H1 (cell line): ENCODE measurements at regions not wholly inside any gene's neighbourhood (a gene's known extent, or its start where the extent isn't known, plus 50 kb on each side); places are given as distances from the start of the nearest gene placed in this dataset.

Experiments
- CTCF ChIA-PET: fragments of 300-600 bp; sonication (Branson Sonifier 250); formaldehyde crosslinking; loops from one replicate; lab custom pipeline; 2021; ENCODE audit not compliant: partially characterized antibody; lab: Charles Lee
- POLR2A ChIA-PET: fragments of 300-600 bp; sonication (Branson Sonifier 250); formaldehyde crosslinking; loops from one replicate; lab custom pipeline; 2021; ENCODE audit warnings: inconsistent platforms; ENCODE audit not compliant: partially characterized antibody; lab: Charles Lee
- DNase-seq, 2 experiments: peaks; one replicate each; pipeline versions ENCODE4 v3.0.0 to v3.0.0-alpha.2; 2010 to 2022; ENCODE audit warnings: low spot score in 2 of 2, low read depth in 1 of 2, mixed read lengths in 1 of 2
- FAIRE-seq: peaks from 2 replicates; lab custom pipeline; 2011; peaks lifted over from hg19 to GRCh38; lab: Jason Lieb, UNC
- H2AFZ ChIP-seq: 2 replicates; pipeline ENCODE4 v1.8.1; 2012; ENCODE audit warnings: low read length, inconsistent platforms
- H2AK5ac ChIP-seq: 2 replicates; pipeline ENCODE4 v1.6.1; 2013; ENCODE audit warnings: low read depth, low read length
- H2BK120ac ChIP-seq: replicated peaks from 2 replicates; pipeline ENCODE3; 2013; ENCODE audit warnings: low read depth, low read length, inconsistent platforms
- H2BK12ac ChIP-seq: 2 replicates; pipeline ENCODE4 v1.6.1; 2013; ENCODE audit warnings: low read depth, low read length
- H2BK15ac ChIP-seq: 2 replicates; pipeline ENCODE4 v1.6.1; 2013; ENCODE audit warnings: low read length
- H2BK20ac ChIP-seq: 2 replicates; pipeline ENCODE4 v1.6.1; 2013; ENCODE audit warnings: low read length
- H2BK5ac ChIP-seq: 2 replicates; pipeline ENCODE4 v1.6.1; 2013; ENCODE audit warnings: low read depth, low read length
- H3K14ac ChIP-seq: 2 replicates; pipeline ENCODE4 v1.6.1; 2013; ENCODE audit warnings: inconsistent platforms; ENCODE audit not compliant: insufficient read length
- H3K18ac ChIP-seq: 2 replicates; pipeline ENCODE4 v1.6.1; 2013; ENCODE audit warnings: low read length; ENCODE audit errors: extremely low read depth
- H3K23ac ChIP-seq: 2 replicates; pipeline ENCODE4 v1.6.1; 2013; ENCODE audit warnings: inconsistent platforms; ENCODE audit not compliant: insufficient read length
- H3K23me2 ChIP-seq: 2 replicates; pipeline ENCODE4 v1.6.1; 2013; ENCODE audit warnings: low read depth, low read length
- H3K27ac ChIP-seq: 2 replicates; pipeline ENCODE4 v1.6.1; 2011; ENCODE audit warnings: low read depth, low read length, inconsistent platforms
- H3K27me3 ChIP-seq, 4 experiments: replicated peaks in 1 of 4; 1 replicate in 1 of 4; 2 replicates in 3 of 4; pipeline versions ENCODE4 v1.6.1 to v1.8.1; 2011 to 2013; ENCODE audit warnings: low read length in 3 of 4, mild to moderate bottlenecking in 3 of 4, inconsistent platforms in 2 of 4, mixed read lengths in 2 of 4, moderate library complexity in 1 of 4; ENCODE audit not compliant: control insufficient read depth in 3 of 4, insufficient read depth in 3 of 4; ENCODE audit errors: extremely low read depth in 1 of 4
- H3K36me3 ChIP-seq, 4 experiments: 2 replicates each; pipeline versions ENCODE4 v1.6.1 to v1.8.1; 2011 to 2013; ENCODE audit warnings: mild to moderate bottlenecking in 4 of 4, low read length in 3 of 4, moderate library complexity in 2 of 4, control low read depth in 1 of 4, inconsistent platforms in 1 of 4; ENCODE audit not compliant: insufficient read depth in 4 of 4, control insufficient read depth in 2 of 4
- H3K4ac ChIP-seq: replicated peaks from 2 replicates; pipeline ENCODE3; 2013; ENCODE audit warnings: low read length, low read depth, mixed read lengths, inconsistent platforms; ENCODE audit not compliant: insufficient read length
- H3K4me1 ChIP-seq, 4 experiments: replicated peaks in 1 of 4; 1 replicate in 1 of 4; 2 replicates in 3 of 4; pipeline versions ENCODE4 v1.6.1 to v1.8.1; 2011 to 2013; ENCODE audit warnings: low read length in 3 of 4, inconsistent platforms in 2 of 4, mixed read lengths in 1 of 4; ENCODE audit not compliant: insufficient read depth in 4 of 4, control insufficient read depth in 3 of 4
- H3K4me2 ChIP-seq, 2 experiments: 2 replicates each; pipeline versions ENCODE4 v1.6.1 to v1.8.1; 2011 to 2013; ENCODE audit warnings: low read depth in 2 of 2, low read length in 2 of 2, control low read depth in 1 of 2, inconsistent platforms in 1 of 2, mild to moderate bottlenecking in 1 of 2; ENCODE audit not compliant: insufficient read depth in 1 of 2
- H3K4me3 ChIP-seq, 4 experiments: fragments of 200-600, 300-600 bp in 1 of 4; sonication (generic), shearing (Covaris generic), sonication (Bioruptor Twin) in 1 of 4; 2 replicates each; pipeline versions ENCODE4 v1.5.1 to v1.8.1; 2011 to 2016; ENCODE audit warnings: low read length in 4 of 4, low read depth in 3 of 4, control low read depth in 2 of 4, inconsistent platforms in 2 of 4, mild to moderate bottlenecking in 2 of 4, mixed read lengths in 1 of 4, moderate library complexity in 1 of 4; ENCODE audit not compliant: insufficient read depth in 2 of 4; ENCODE audit errors: extremely low read depth in 1 of 4
- H3K56ac ChIP-seq: replicated peaks from 2 replicates; pipeline ENCODE3; 2013; ENCODE audit warnings: low read depth, mild to moderate bottlenecking, mixed read lengths, low read length, inconsistent platforms; ENCODE audit not compliant: insufficient read length
- H3K79me1 ChIP-seq: 2 replicates; pipeline ENCODE4 v1.6.1; 2013; ENCODE audit warnings: low read depth, low read length, control low read depth
- H3K79me2 ChIP-seq, 2 experiments: 2 replicates each; pipeline versions ENCODE4 v1.6.1 to v1.8.1; 2012 to 2013; ENCODE audit warnings: low read length in 2 of 2, mild to moderate bottlenecking in 2 of 2, inconsistent platforms in 1 of 2; ENCODE audit not compliant: insufficient read depth in 2 of 2, control insufficient read depth in 1 of 2
- H3K9ac ChIP-seq, 4 experiments: replicated peaks in 1 of 4; 1 replicate in 1 of 4; 2 replicates in 3 of 4; pipeline versions ENCODE4 v1.6.1 to v1.8.1; 2011 to 2013; ENCODE audit warnings: low read depth in 3 of 4, low read length in 3 of 4, control low read depth in 2 of 4, mild to moderate bottlenecking in 2 of 4, moderate library complexity in 2 of 4, inconsistent platforms in 1 of 4; ENCODE audit errors: extremely low read depth in 1 of 4
- H3K9me3 ChIP-seq, 2 experiments: 2 replicates each; pipeline versions ENCODE4 v1.6.1 to v1.8.1; 2012 to 2013; ENCODE audit warnings: mild to moderate bottlenecking in 2 of 2, moderate library complexity in 2 of 2, control low read depth in 1 of 2, inconsistent platforms in 1 of 2, low read depth in 1 of 2, low read length in 1 of 2, mixed read lengths in 1 of 2; ENCODE audit not compliant: insufficient read depth in 2 of 2
- H4K20me1 ChIP-seq, 2 experiments: replicated peaks in 1 of 2; 2 replicates each; pipeline versions ENCODE3 to v1.8.1; 2011 to 2013; ENCODE audit warnings: inconsistent platforms in 2 of 2, low read length in 2 of 2, mild to moderate bottlenecking in 1 of 2; ENCODE audit not compliant: insufficient read depth in 2 of 2, control insufficient read depth in 1 of 2
- H4K5ac ChIP-seq: 2 replicates; pipeline ENCODE4 v1.6.1; 2013; ENCODE audit warnings: low read length, low read depth, mixed read lengths, inconsistent platforms; ENCODE audit not compliant: insufficient read length
- H4K8ac ChIP-seq: 2 replicates; pipeline ENCODE4 v1.8.0; 2013; ENCODE audit warnings: mild to moderate bottlenecking, moderate library complexity, low read length, inconsistent platforms; ENCODE audit not compliant: insufficient read depth; ENCODE audit errors: extremely low read depth
- H4K91ac ChIP-seq: replicated peaks from 2 replicates; pipeline ENCODE3; 2013; ENCODE audit warnings: low read length, mixed read lengths, inconsistent platforms; ENCODE audit not compliant: insufficient read length
- CBX8 ChIP-seq: fragments of 300-800, 300-1000 bp; sonication (generic); IDR thresholded peaks from 2 replicates; pipeline ENCODE4 v1.7.1; 2016; ENCODE audit warnings: low read depth, low read length, borderline replicate concordance
- KDM4A ChIP-seq: IDR thresholded peaks from one replicate; pipeline ENCODE4 v1.7.1; 2012; ENCODE audit warnings: low read depth, mild to moderate bottlenecking, moderate library complexity, low read length, inconsistent platforms; ENCODE audit not compliant: severe bottlenecking
- WGBS, 2 experiments: shearing (Covaris generic) in 1 of 2; methylation state at CpG; one replicate each; pipeline versions ENCODE4 v1.1.6 to v1.1.7; 2013 to 2015; ENCODE audit warnings: low lambda C conversion rate in 2 of 2, mixed read lengths in 2 of 2, inconsistent platforms in 1 of 2, low coverage in 1 of 2, missing lambda C conversion rate in 1 of 2; ENCODE audit not compliant: insufficient replicate concordance in 2 of 2, insufficient coverage in 1 of 2, insufficient read length in 1 of 2; ENCODE audit errors: extremely low coverage in 1 of 2, missing lambda C conversion rate in 1 of 2; 5-methylcytosine and 5-hydroxymethylcytosine counted together

DNA sequence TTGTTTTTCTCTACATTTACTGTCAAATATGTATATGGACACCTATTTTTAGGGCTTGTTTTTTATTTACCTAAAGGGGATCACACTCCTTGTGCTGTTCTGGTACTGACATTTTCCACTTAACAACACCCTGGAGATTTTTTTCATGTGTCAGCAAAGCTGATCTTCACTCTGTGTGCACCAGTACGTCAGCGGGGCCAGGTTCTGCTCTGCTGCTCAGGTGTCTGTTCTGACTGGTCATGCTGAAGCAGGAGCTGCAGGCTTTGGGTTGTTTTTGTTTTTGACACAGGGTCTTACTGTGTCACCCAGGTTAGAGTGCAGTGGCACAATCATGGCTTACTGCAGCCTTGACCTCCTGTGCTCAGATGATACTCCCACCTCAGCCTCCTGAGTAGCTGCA lies 81.9 kb upstream of the CCND2 start:
- no peaks in the 10 kb centered on the region for H4K20me1 ChIP-seq
- CTCF ChIA-PET = interaction anchor here (0.6 to 1.5 kb wide), 6 partner anchors 10 to 92 kb away, joined by 3 to 5 read pairs (median 4); no protein-coding TSS in a partner anchor
- TF ChIP-seq CBX8 = no peak
- no peak for TF ChIP-seq KDM4A

More for the DNA sequence above, 81.9 kb upstream of the CCND2 start:
- Histone ChIP-seq H3K79me1 (no peaks in the 10 kb centered on the region), H4K91ac (no peak overlapping the region), H3K4me3 (no peak overlapping the region), H3K9me3 (no peaks in the 10 kb centered on the region), H3K23me2 (no peaks in the 10 kb centered on the region), H3K4ac (no peak overlapping the region), H2AK5ac (no peak overlapping the region), H3K27ac (no peak overlapping the region), H4K8ac (no peak overlapping the region), H2BK5ac (no peak overlapping the region), H3K14ac (no peak overlapping the region), H2BK15ac (0 out of 2 replicates have a peak overlapping the region, but pooled peaks have one; percentile 23), H2AFZ (no peak overlapping the region), H2BK20ac (no peak overlapping the region), H2BK120ac (no peak overlapping the region), H3K4me1 (peaks cover 0 to 10% (median 3%) of the 10 kb centered on the region in 4 experiments; a peak in 5 of 7 replicates), H3K56ac (no peak overlapping the region), H2BK12ac (no peak overlapping the region), H4K5ac (no peak overlapping the region), H3K23ac (no peak overlapping the region), H3K18ac (no peak overlapping the region), H3K79me2 (no peaks in the 10 kb centered on the region; a peak in 1 of 4 replicates), H3K4me2 (no peak overlapping the region), H3K9ac (no peak overlapping the region), H3K27me3 (no peaks in the 10 kb centered on the region), H3K36me3 (no peaks in the 10 kb centered on the region)
- POLR2A ChIA-PET = interaction anchor here (0.9 to 2.9 kb wide), 3 partner anchors 13 to 56 kb away, joined by 3 to 8 read pairs (median 3); no protein-coding TSS in a partner anchor
- WGBS, 2 experiments = 93% methylated on average over 2 of the region's 2 CpGs; no CpG with 5 or more reads in 1 of the 2 experiments
- DNase-seq (no peak), FAIRE-seq (no peak)
